Endothelial cell (in vitro differentiated cells): ENCODE measurements at regions not wholly inside any gene's neighbourhood (a gene's known extent, or its start where the extent isn't known, plus 50 kb on each side); places are given as distances from the start of the nearest gene placed in this dataset.
"Not testable (repeated sequence)": the region's sequence is repeated elsewhere in the genome, so short reads cannot be mapped to it uniquely, and the experiment has no call there.

Experiments
- DNase-seq: peaks from one replicate; pipeline ENCODE4 v3.0.0; 2021; ENCODE audit warnings: low spot score
- H3K27ac Mint-ChIP-seq: one replicate; pipeline ENCODE4 v1.8.0; 2021; ENCODE audit warnings: mixed read lengths, inconsistent platforms; ENCODE audit not compliant: unreplicated experiment
- H3K27me3 Mint-ChIP-seq: one replicate; pipeline ENCODE4 v1.8.0; 2021; ENCODE audit warnings: mild to moderate bottlenecking, moderate library complexity, mixed read lengths, inconsistent platforms; ENCODE audit not compliant: unreplicated experiment
- H3K36me3 Mint-ChIP-seq: one replicate; pipeline ENCODE4 v1.8.0; 2021; ENCODE audit warnings: mild to moderate bottlenecking, low read depth, mixed read lengths, inconsistent platforms; ENCODE audit not compliant: unreplicated experiment
- H3K4me1 Mint-ChIP-seq: one replicate; pipeline ENCODE4 v1.8.0; 2021; ENCODE audit warnings: mild to moderate bottlenecking, mixed read lengths, inconsistent platforms; ENCODE audit not compliant: unreplicated experiment
- H3K4me3 Mint-ChIP-seq: one replicate; pipeline ENCODE4 v1.8.0; 2021; ENCODE audit warnings: mild to moderate bottlenecking, mixed read lengths, inconsistent platforms; ENCODE audit not compliant: unreplicated experiment
- H3K9me3 Mint-ChIP-seq: one replicate; pipeline ENCODE4 v1.8.0; 2021; ENCODE audit warnings: mixed read lengths, inconsistent platforms; ENCODE audit not compliant: unreplicated experiment
- TF ChIP-seq, protein P1 (sequence below): fragments of 200-600 bp; sonication (generic); IDR thresholded peaks from one replicate; pipeline ENCODE4 v1.5.0; 2021; ENCODE audit warnings: antibody characterized with exemption; ENCODE audit not compliant: unreplicated experiment

DNA sequence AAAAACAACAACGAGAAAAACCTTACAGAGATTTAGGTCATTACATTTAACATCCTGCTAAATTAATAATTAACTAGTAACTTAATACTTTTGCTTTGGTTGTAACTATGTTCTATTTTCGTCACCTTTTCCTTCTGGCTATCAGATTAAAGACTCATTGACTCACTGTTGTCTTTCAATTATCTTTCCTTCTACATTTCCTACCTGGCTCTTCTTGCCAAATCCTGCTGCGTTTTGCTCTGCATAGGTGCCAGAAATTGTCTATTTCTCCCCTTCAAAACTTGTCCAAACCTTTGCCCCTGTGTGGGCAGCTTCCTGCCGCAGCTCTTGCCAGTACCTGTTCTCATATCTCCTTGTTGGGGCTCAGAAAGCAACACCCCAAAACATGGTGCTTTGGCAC, 235.5 kb upstream of the ZNF608 start:
- Mint-ChIP-seq H3K27ac (no peak overlapping the region), H3K36me3 (peaks cover 4% of the 10 kb centered on the region), H3K9me3 (peaks cover 4% of the 10 kb centered on the region)

GRCh38 chr5:124986170-124986569, 239.7 kb upstream of the ZNF608 start:
- no peak overlapping the region for H3K27ac Mint-ChIP-seq
- H3K27me3 Mint-ChIP-seq, result no peaks in the 10 kb centered on the region

More for the DNA sequence above, 235.5 kb upstream of the ZNF608 start:
- DNase-seq, result no peak
- TF ChIP-seq, protein P1, sequence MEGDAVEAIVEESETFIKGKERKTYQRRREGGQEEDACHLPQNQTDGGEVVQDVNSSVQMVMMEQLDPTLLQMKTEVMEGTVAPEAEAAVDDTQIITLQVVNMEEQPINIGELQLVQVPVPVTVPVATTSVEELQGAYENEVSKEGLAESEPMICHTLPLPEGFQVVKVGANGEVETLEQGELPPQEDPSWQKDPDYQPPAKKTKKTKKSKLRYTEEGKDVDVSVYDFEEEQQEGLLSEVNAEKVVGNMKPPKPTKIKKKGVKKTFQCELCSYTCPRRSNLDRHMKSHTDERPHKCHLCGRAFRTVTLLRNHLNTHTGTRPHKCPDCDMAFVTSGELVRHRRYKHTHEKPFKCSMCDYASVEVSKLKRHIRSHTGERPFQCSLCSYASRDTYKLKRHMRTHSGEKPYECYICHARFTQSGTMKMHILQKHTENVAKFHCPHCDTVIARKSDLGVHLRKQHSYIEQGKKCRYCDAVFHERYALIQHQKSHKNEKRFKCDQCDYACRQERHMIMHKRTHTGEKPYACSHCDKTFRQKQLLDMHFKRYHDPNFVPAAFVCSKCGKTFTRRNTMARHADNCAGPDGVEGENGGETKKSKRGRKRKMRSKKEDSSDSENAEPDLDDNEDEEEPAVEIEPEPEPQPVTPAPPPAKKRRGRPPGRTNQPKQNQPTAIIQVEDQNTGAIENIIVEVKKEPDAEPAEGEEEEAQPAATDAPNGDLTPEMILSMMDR, result no peak
- H3K4me3 Mint-ChIP-seq, result no peak overlapping the region
- no peaks in the 10 kb centered on the region for H3K4me1 Mint-ChIP-seq
- no peaks in the 10 kb centered on the region for H3K27me3 Mint-ChIP-seq

GRCh38 chr5:124986667-124987066, 240.2 kb upstream of the ZNF608 start:
- Mint-ChIP-seq H3K27ac (no peak overlapping the region), H3K4me1 (no peaks in the 10 kb centered on the region), H3K4me3 (no peak overlapping the region), H3K9me3 (peaks cover 4% of the 10 kb centered on the region), H3K36me3 (peaks cover 8% of the 10 kb centered on the region), H3K27me3 (no peaks in the 10 kb centered on the region)
- TF ChIP-seq, protein P1, result no peak
- DNase-seq, result no peak

More at GRCh38 chr5:124986170-124986569, 239.7 kb upstream of the ZNF608 start:
- peaks cover 4% of the 10 kb centered on the region for H3K9me3 Mint-ChIP-seq
- DNase-seq, result no peak
- no peaks in the 10 kb centered on the region for H3K4me1 Mint-ChIP-seq
- H3K4me3 Mint-ChIP-seq, result no peak overlapping the region
- peaks cover 8% of the 10 kb centered on the region for H3K36me3 Mint-ChIP-seq
- TF ChIP-seq, protein P1, result no peak

GRCh38 chr5:124987786-124988185, 241.3 kb upstream of the ZNF608 start:
- not testable (repeated sequence) for H3K4me3 Mint-ChIP-seq, H3K9me3 Mint-ChIP-seq, H3K27me3 Mint-ChIP-seq, H3K27ac Mint-ChIP-seq, DNase-seq, H3K4me1 Mint-ChIP-seq, H3K36me3 Mint-ChIP-seq

- TF ChIP-seq, protein P1, result no peak
- H3K4me3 Mint-ChIP-seq, result no peak overlapping the region
- no peak overlapping the region for H3K27ac Mint-ChIP-seq
- H3K27me3 Mint-ChIP-seq, result no peaks in the 10 kb centered on the region
- DNase-seq, result no peak
- peaks cover 4% of the 10 kb centered on the region for H3K36me3 Mint-ChIP-seq
- H3K4me1 Mint-ChIP-seq, result no peaks in the 10 kb centered on the region
- no peaks in the 10 kb centered on the region for H3K9me3 Mint-ChIP-seq
Measured at GRCh38 chr5:124990723-124991122, 244.3 kb upstream of the ZNF608 start.

GRCh38 chr5:124995421-124995820, 249.0 kb upstream of the ZNF608 start:
- DNase-seq, result no peak
- TF ChIP-seq, protein P1, result no peak
- H3K4me3 Mint-ChIP-seq, result no peak overlapping the region
- no peaks in the 10 kb centered on the region for H3K36me3 Mint-ChIP-seq
- no peak overlapping the region for H3K27ac Mint-ChIP-seq
- no peaks in the 10 kb centered on the region for H3K27me3 Mint-ChIP-seq
- peaks cover 10% of the 10 kb centered on the region for H3K4me1 Mint-ChIP-seq
- no peaks in the 10 kb centered on the region for H3K9me3 Mint-ChIP-seq
